Tibial nerve (tissue), 4 donors: ENCODE measurements at regions not wholly inside any gene's neighbourhood (a gene's known extent, or its start where the extent isn't known, plus 50 kb on each side); places are given as distances from the start of the nearest gene placed in this dataset.

Experiments used
- EP300 ChIP-seq, 2 donors: sonication (generic); formaldehyde crosslinking; IDR thresholded peaks; one replicate each; pipeline ENCODE4 v1.6.1; 2017; ENCODE audit warnings: antibody characterized with exemption in 2 of 2, mild to moderate bottlenecking in 1 of 2
- POLR2A ChIP-seq, 2 donors: fragments of 450-650 bp; IDR thresholded peaks; one replicate each; pipeline ENCODE4 v1.6.1; 2017; ENCODE audit warnings: antibody characterized with exemption in 2 of 2, mild to moderate bottlenecking in 2 of 2, moderate library complexity in 2 of 2
- TF ChIP-seq, protein P1 (sequence below), 5 experiments: fragments of 200-600 bp in 3 of 5; fragments of 450-650 bp in 2 of 5; sonication (generic) in 3 of 5; IDR thresholded peaks; one replicate each; pipeline ENCODE4 v1.5.1; 2016 to 2019; ENCODE audit warnings: antibody characterized with exemption in 5 of 5, mild to moderate bottlenecking in 3 of 5, moderate library complexity in 2 of 5

DNA sequence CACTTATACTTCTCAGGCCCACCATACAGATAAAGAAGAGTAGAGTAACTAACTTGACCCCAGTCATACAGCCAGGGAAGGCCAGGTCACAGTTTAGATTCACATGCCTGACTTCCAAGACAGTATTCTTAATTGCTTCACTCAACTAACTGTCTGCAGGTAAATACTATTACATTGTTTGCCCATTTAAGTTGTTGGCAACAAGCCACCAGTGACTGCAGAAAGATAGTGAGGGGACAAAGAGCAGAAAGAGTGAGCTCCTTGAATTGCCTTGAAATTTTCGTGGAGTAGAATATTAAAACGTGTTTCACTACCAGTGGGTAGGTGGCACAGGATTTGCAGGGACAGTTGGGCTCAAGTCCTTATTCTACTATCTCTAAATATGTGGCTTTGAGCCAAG lies 146.3 kb upstream of the RMST start:
- TF ChIP-seq, protein P1, sequence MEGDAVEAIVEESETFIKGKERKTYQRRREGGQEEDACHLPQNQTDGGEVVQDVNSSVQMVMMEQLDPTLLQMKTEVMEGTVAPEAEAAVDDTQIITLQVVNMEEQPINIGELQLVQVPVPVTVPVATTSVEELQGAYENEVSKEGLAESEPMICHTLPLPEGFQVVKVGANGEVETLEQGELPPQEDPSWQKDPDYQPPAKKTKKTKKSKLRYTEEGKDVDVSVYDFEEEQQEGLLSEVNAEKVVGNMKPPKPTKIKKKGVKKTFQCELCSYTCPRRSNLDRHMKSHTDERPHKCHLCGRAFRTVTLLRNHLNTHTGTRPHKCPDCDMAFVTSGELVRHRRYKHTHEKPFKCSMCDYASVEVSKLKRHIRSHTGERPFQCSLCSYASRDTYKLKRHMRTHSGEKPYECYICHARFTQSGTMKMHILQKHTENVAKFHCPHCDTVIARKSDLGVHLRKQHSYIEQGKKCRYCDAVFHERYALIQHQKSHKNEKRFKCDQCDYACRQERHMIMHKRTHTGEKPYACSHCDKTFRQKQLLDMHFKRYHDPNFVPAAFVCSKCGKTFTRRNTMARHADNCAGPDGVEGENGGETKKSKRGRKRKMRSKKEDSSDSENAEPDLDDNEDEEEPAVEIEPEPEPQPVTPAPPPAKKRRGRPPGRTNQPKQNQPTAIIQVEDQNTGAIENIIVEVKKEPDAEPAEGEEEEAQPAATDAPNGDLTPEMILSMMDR (IDR thresholded peaks at IDR 0.05): no peak
- TF ChIP-seq POLR2A (IDR thresholded peaks at IDR 0.05) (no peak), EP300 (IDR thresholded peaks at IDR 0.05) (no peak)
